ENCODE measurements at regions not wholly inside any gene's neighbourhood (a gene's known extent, or its start where the extent isn't known, plus 50 kb on each side); places are given as distances from the start of the nearest gene placed in this dataset.
A peak's percentile ranks its signal among the peaks of the same experiment; 100 is the strongest.

- H3K27ac ChIP-seq = peak overlapping the region in 1 of 2 donors; percentile 8
- no peak overlapping the region for H3K4me3 ChIP-seq
- DNase-seq (ENCODE audit: low spot score) = peak; percentile 67
- TF ChIP-seq CTCF (IDR thresholded peaks at IDR 0.05) = no peak
Observed at GRCh38 chr1:47651311-47652089, 213.7 kb downstream of the FOXD2 start.

GRCh38 chr1:47655521-47656300 is 217.9 kb downstream of the FOXD2 start:
- peak; percentile 58 for DNase-seq (ENCODE audit: low spot score)
- no peak overlapping the region for H3K4me3 ChIP-seq
- H3K27ac ChIP-seq = peak overlapping the region; percentile 95 to 96
- TF ChIP-seq CTCF (IDR thresholded peaks at IDR 0.05) = no peak

GRCh38 chr1:47656719-47657685 is 219.2 kb downstream of the FOXD2 start:
- Histone ChIP-seq H3K4me3 (peak overlapping the region; percentile 43), H3K27ac (peak overlapping the region; percentile 95 to 96)
- TF ChIP-seq CTCF (IDR thresholded peaks at IDR 0.05) = no peak
- peak; percentile 92 for DNase-seq (ENCODE audit: low spot score)

- DNase-seq (ENCODE audit: low spot score) = peak; percentile 62
- H3K27ac ChIP-seq = peak overlapping the region; percentile 95 to 96
- no peak for TF ChIP-seq CTCF (IDR thresholded peaks at IDR 0.05)
- no peak overlapping the region for H3K4me3 ChIP-seq
Observed at GRCh38 chr1:47658161-47658920, 220.5 kb downstream of the FOXD2 start.

GRCh38 chr1:47659146-47659545 is 221.3 kb downstream of the FOXD2 start:
- peak; percentile 36 for DNase-seq (ENCODE audit: low spot score)
- TF ChIP-seq CTCF (IDR thresholded peaks at IDR 0.05) = no peak
- no peak overlapping the region for H3K4me3 ChIP-seq
- no peak overlapping the region for H3K27ac ChIP-seq

- H3K27ac ChIP-seq = no peak overlapping the region
- TF ChIP-seq CTCF (IDR thresholded peaks at IDR 0.05) = no peak
- DNase-seq (ENCODE audit: low spot score) = no peak
- H3K4me3 ChIP-seq = no peak overlapping the region
Observed at GRCh38 chr1:47660622-47661021, 222.8 kb downstream of the FOXD2 start.

Measured in coronary artery (tissue), 2 donors.